ENCODE measurements at regions not wholly inside any gene's neighbourhood (a gene's known extent, or its start where the extent isn't known, plus 50 kb on each side); places are given as distances from the start of the nearest gene placed in this dataset.

DNA sequence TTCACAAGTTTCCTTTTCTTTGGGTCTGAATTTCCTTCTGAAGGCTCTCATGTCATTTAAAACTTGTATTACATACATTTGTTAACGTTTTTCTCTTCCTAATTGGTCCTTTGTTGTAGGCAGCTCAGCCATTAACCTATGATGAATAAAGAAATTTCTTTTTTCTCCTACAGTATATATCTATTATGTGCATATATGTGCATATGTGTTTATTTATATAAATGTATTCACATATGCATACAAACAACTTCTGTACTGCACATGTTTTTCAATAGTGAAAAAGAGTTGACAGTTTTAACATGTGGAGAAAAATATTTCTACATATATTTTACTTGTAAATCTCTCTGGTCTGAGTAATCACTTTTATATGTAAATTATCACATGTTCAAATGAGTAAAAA lies 1674.9 kb upstream of the PCDH20 start:
- CTCF ChIA-PET, result no interaction called here

More for the DNA sequence above, 1674.9 kb upstream of the PCDH20 start:
- H3K27ac ChIP-seq (ENCODE audit: insufficient read depth, low read depth, low read length), result no peak overlapping the region
- intact Hi-C loops (cut with micrococcal nuclease) (no loop called here), dilution Hi-C loops (cut with MboI; ENCODE audit: extremely low pct_ligation_motif_present, low sequenced_read_pairs) (no loop called here)
- no TSS peak for BruUV-seq (replicated peaks)
- no peak overlapping the region for H2AFZ ChIP-seq (ENCODE audit: low read depth, low read length)
- H3K9ac ChIP-seq (replicated peaks; ENCODE audit: extremely low read depth, insufficient read depth, low read length), result no peak overlapping the region
- POLR2A ChIA-PET, result no interaction called here
- no peaks in the 10 kb centered on the region for H4K20me1 ChIP-seq (replicated peaks; ENCODE audit: control insufficient read depth, extremely low read depth, insufficient read depth, low read length)
- TF ChIP-seq, protein P1, sequence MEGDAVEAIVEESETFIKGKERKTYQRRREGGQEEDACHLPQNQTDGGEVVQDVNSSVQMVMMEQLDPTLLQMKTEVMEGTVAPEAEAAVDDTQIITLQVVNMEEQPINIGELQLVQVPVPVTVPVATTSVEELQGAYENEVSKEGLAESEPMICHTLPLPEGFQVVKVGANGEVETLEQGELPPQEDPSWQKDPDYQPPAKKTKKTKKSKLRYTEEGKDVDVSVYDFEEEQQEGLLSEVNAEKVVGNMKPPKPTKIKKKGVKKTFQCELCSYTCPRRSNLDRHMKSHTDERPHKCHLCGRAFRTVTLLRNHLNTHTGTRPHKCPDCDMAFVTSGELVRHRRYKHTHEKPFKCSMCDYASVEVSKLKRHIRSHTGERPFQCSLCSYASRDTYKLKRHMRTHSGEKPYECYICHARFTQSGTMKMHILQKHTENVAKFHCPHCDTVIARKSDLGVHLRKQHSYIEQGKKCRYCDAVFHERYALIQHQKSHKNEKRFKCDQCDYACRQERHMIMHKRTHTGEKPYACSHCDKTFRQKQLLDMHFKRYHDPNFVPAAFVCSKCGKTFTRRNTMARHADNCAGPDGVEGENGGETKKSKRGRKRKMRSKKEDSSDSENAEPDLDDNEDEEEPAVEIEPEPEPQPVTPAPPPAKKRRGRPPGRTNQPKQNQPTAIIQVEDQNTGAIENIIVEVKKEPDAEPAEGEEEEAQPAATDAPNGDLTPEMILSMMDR (IDR thresholded peaks at IDR 0.05; ENCODE audit: extremely low read depth in 1 of 2, insufficient read depth in 1 of 2, low read depth in 1 of 2, low read length in 2 of 2), result no peak
- no peak for TF ChIP-seq POLR2AphosphoS5 (IDR thresholded peaks at IDR 0.05; ENCODE audit: insufficient read depth, low read depth, low read length)
- no peak for TF ChIP-seq GATA2 (IDR thresholded peaks at IDR 0.05; ENCODE audit: insufficient read depth, insufficient read length, low read depth, low read length)
- no peak for TF ChIP-seq EZH2 (IDR thresholded peaks at IDR 0.05; ENCODE audit: borderline replicate concordance, low read depth, low read length, severe bottlenecking)
- TF ChIP-seq MYC (IDR thresholded peaks at IDR 0.05; ENCODE audit: low read depth, low read length), result no peak
- no peak for TF ChIP-seq FOS (IDR thresholded peaks at IDR 0.05; ENCODE audit: borderline replicate concordance, insufficient read depth, low read length)
- TF ChIP-seq JUN (IDR thresholded peaks at IDR 0.05; ENCODE audit: borderline replicate concordance, insufficient read depth, insufficient read length, low read depth), result no peak
- no peak for TF ChIP-seq POLR2A (IDR thresholded peaks at IDR 0.05; ENCODE audit: low read depth, low read length)
- TF ChIP-seq, protein P2, sequence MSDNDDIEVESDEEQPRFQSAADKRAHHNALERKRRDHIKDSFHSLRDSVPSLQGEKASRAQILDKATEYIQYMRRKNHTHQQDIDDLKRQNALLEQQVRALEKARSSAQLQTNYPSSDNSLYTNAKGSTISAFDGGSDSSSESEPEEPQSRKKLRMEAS (IDR thresholded peaks at IDR 0.05; ENCODE audit: insufficient read depth, insufficient read length), result no peak
- no peaks in the 10 kb centered on the region for H3K36me3 ChIP-seq (ENCODE audit: control insufficient read depth in 2 of 2, extremely low read depth in 1 of 2, insufficient read depth in 2 of 2, low read length in 2 of 2)
- no peaks in the 10 kb centered on the region for H3K27me3 ChIP-seq (ENCODE audit: control insufficient read depth in 2 of 2, insufficient read depth in 2 of 2, low read length in 2 of 2)
- H3K9me3 ChIP-seq (replicated peaks; ENCODE audit: control insufficient read depth, insufficient read depth, low read length), result no peaks in the 10 kb centered on the region
- no peak overlapping the region for H3K4me3 ChIP-seq (replicated peaks in 1 of 3; ENCODE audit: insufficient read depth in 1 of 3, low read depth in 1 of 3, low read length in 3 of 3)
- H3K4me2 ChIP-seq (ENCODE audit: insufficient read depth, low read length), result no peak overlapping the region
- H3K4me1 ChIP-seq (ENCODE audit: control insufficient read depth, extremely low read depth, insufficient read depth, low read length), result no peaks in the 10 kb centered on the region
- H3K9me1 ChIP-seq (replicated peaks; ENCODE audit: control insufficient read depth, extremely low read depth, insufficient read depth, low read length), result no peaks in the 10 kb centered on the region
- FAIRE-seq (no peak), DNase-seq (ENCODE audit: low read depth, low spot score) (no peak)
- H3K79me2 ChIP-seq (ENCODE audit: control insufficient read depth, insufficient read depth, low read length), result no peaks in the 10 kb centered on the region

Data from endothelial cell of umbilical vein (primary cell).